Heart left ventricle (tissue), 13 donors: ENCODE measurements at regions not wholly inside any gene's neighbourhood (a gene's known extent, or its start where the extent isn't known, plus 50 kb on each side); places are given as distances from the start of the nearest gene placed in this dataset.

Experiments
- POLR2A ChIP-seq, 2 donors: fragments of 450-650 bp; IDR thresholded peaks; one replicate each; pipeline ENCODE4 v1.6.1; 2017; ENCODE audit warnings: antibody characterized with exemption in 2 of 2, mild to moderate bottlenecking in 2 of 2, moderate library complexity in 2 of 2
- TF ChIP-seq, protein P1 (sequence below), 12 donors: fragments of 200-600 bp; sonication (generic) in 4 of 12; IDR thresholded peaks; one replicate each; pipeline versions ENCODE4 v1.5.0 to v1.8.0; 2018 to 2022; ENCODE audit warnings: antibody characterized with exemption in 12 of 12, mild to moderate bottlenecking in 5 of 12
- donor health status: ischemic (EF 13 %, LVEDD 7.1; RV severe dilation, severe dysfunction).
- donor health status: DM: no; HTN: yes; CAD: no.
- donor health status: DM: no; HTN: no; CAD: no.
- donor health status: ischemic (EF 25% LVEDD 6.9; RV normal size, moderate dysfunction).
- donor health status: ischemic (EF 25% LVEDD 5.7; RV mildly dilated, moderate dysfunction).
- donor health status: ischemic (EF 35%, LVEDD 5.7; RV mildly dilated, moderate dysfunction).
- donor health status: nonischemic (EF 11% LVEDD 7.7; RV severe dilation, severe dysfunction).
- donor health status: DM: yes; HTN: yes; CAD: no.
- donor health status: PGD.
- donor health status: ischemic (EF 29% LVEDD 5.4; RV normal size, mild dysfunction).
- donor health status: nonischemic (EF 23%, LVEDD 6.1; RV moderate dilation, normal function).

DNA sequence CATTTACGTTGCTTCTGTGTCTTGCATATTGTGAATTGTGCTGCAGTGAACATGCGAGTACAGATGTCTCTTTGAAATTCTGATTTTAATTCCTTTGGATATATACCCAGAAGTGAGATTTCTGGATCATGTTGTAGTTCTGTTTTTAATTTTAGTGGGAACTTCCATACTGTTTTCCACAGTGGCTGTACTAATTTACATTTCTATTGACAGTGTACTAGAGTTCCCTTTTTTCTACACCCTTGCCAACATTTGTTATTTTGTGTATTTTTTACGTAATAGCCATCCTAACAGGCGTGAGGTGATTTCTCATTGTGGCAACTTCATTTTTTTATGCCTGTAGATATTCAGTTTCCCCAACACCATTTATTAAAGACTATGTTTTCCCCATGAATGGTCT lies 144.7 kb upstream of the INHBA start:
- TF ChIP-seq, protein P1, sequence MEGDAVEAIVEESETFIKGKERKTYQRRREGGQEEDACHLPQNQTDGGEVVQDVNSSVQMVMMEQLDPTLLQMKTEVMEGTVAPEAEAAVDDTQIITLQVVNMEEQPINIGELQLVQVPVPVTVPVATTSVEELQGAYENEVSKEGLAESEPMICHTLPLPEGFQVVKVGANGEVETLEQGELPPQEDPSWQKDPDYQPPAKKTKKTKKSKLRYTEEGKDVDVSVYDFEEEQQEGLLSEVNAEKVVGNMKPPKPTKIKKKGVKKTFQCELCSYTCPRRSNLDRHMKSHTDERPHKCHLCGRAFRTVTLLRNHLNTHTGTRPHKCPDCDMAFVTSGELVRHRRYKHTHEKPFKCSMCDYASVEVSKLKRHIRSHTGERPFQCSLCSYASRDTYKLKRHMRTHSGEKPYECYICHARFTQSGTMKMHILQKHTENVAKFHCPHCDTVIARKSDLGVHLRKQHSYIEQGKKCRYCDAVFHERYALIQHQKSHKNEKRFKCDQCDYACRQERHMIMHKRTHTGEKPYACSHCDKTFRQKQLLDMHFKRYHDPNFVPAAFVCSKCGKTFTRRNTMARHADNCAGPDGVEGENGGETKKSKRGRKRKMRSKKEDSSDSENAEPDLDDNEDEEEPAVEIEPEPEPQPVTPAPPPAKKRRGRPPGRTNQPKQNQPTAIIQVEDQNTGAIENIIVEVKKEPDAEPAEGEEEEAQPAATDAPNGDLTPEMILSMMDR (IDR thresholded peaks at IDR 0.05) = no peak
- TF ChIP-seq POLR2A (IDR thresholded peaks at IDR 0.05) = no peak
